Right atrium auricular region (tissue), 2 donors: ENCODE measurements at regions not wholly inside any gene's neighbourhood (a gene's known extent, or its start where the extent isn't known, plus 50 kb on each side); places are given as distances from the start of the nearest gene placed in this dataset.
"Not testable (repeated sequence)": the region's sequence is repeated elsewhere in the genome, so short reads cannot be mapped to it uniquely, and the experiment has no call there.

Source experiments
- DNase-seq: peaks from one replicate; pipeline ENCODE4 v3.0.0-alpha.2; 2019; ENCODE audit warnings: low spot score
- H3K27ac ChIP-seq, 2 donors: fragments of 200-600 bp; sonication (generic); 1 replicate in 1 of 2; 2 replicates in 1 of 2; pipeline ENCODE4 v1.5.1; 2016 to 2019
- H3K27me3 ChIP-seq, 2 donors: fragments of 200-600 bp; sonication (generic); one replicate each; pipeline versions ENCODE4 v1.5.1 to v1.6.0; 2017 to 2019
- H3K36me3 ChIP-seq: fragments of 200-600 bp; sonication (generic); one replicate; pipeline ENCODE4 v1.5.1; 2016
- H3K4me1 ChIP-seq, 2 donors: fragments of 200-600 bp; sonication (generic); one replicate each; pipeline versions ENCODE4 v1.5.1 to v1.6.0; 2017 to 2019
- H3K4me3 ChIP-seq, 2 donors: fragments of 200-600 bp; sonication (generic); 1 replicate in 1 of 2; 2 replicates in 1 of 2; pipeline ENCODE4 v1.5.1; 2017 to 2019; ENCODE audit warnings: mild to moderate bottlenecking in 1 of 2, moderate library complexity in 1 of 2
- H3K9me3 ChIP-seq, 2 donors: fragments of 200-600 bp; sonication (generic); one replicate each; pipeline ENCODE4 v1.5.1; 2019
- TF ChIP-seq, protein P1 (sequence below), 2 donors: fragments of 200-600 bp; sonication (generic); IDR thresholded peaks; one replicate each; pipeline ENCODE4 v1.5.1; 2019; ENCODE audit warnings: antibody characterized with exemption in 2 of 2

DNA sequence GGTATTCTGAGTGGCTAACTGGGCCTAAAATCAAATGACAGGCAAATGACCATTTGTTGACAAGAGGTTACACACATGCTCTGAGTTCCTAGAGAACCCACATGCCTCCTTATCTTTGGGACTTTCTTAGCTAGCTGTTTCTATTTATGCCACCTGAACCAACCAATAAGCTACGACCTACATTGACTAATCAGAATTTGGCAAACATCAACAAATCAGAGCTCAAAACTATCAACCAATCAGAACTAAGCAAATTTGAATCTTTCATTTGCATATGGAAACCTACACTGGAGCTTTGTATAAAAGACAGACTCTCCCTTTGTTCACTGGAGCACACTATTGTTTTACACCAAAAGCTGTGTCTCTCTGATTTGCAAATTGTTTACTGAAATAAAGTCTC, 192.0 kb downstream of the CXXC4 start:
- no peaks in the 10 kb centered on the region for H3K9me3 ChIP-seq
- no peaks in the 10 kb centered on the region for H3K4me1 ChIP-seq
- no peak overlapping the region for H3K27ac ChIP-seq
- DNase-seq, result no peak
- H3K36me3 ChIP-seq, result no peaks in the 10 kb centered on the region
- no peak overlapping the region for H3K4me3 ChIP-seq
- TF ChIP-seq, protein P1, sequence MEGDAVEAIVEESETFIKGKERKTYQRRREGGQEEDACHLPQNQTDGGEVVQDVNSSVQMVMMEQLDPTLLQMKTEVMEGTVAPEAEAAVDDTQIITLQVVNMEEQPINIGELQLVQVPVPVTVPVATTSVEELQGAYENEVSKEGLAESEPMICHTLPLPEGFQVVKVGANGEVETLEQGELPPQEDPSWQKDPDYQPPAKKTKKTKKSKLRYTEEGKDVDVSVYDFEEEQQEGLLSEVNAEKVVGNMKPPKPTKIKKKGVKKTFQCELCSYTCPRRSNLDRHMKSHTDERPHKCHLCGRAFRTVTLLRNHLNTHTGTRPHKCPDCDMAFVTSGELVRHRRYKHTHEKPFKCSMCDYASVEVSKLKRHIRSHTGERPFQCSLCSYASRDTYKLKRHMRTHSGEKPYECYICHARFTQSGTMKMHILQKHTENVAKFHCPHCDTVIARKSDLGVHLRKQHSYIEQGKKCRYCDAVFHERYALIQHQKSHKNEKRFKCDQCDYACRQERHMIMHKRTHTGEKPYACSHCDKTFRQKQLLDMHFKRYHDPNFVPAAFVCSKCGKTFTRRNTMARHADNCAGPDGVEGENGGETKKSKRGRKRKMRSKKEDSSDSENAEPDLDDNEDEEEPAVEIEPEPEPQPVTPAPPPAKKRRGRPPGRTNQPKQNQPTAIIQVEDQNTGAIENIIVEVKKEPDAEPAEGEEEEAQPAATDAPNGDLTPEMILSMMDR (IDR thresholded peaks at IDR 0.05), result no peak
- no peaks in the 10 kb centered on the region for H3K27me3 ChIP-seq

DNA sequence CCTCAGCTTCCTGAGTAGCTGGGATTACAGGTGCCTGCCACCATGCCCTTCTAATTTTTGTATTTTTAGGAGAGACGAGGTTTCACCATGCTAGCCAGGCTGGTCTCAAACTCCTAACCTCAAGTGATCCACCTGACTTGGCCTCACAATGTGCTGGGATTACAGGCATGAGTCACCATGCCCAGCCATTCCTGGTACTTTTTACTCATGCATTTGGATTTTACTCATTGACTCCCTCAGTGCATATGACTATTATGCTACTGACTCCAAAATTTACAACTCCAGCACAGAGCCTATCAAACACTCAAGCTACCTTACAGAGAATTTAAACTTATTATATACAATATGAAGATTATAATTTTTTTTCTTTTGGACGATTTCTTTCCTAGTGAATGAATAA, 199.9 kb downstream of the CXXC4 start:
- H3K9me3 ChIP-seq, result no peaks in the 10 kb centered on the region
- DNase-seq, result no peak
- H3K36me3 ChIP-seq, result no peaks in the 10 kb centered on the region
- H3K4me3 ChIP-seq, result no peak overlapping the region
- H3K27me3 ChIP-seq, result no peaks in the 10 kb centered on the region
- H3K27ac ChIP-seq, result no peak overlapping the region
- H3K4me1 ChIP-seq, result no peaks in the 10 kb centered on the region
- TF ChIP-seq, protein P1 (IDR thresholded peaks at IDR 0.05), result no peak

DNA sequence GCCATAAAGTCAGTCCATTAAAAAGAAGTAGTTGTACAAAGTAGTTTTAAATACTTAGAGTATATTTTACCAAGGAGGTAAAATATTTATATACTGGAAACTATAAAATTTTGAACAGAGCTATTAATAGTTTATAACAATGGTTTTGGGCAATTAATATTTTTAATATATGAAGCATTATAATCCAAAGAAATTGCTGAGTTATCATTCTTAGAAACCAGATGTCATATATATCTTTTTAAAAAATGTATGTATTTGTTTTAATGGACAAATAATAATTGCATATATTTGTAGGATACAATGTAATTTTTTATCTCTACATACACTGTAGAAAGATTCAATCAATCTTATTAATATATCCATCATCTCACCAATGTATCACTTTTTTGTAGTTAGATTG, 207.8 kb downstream of the CXXC4 start:
- Histone ChIP-seq H3K36me3 (no peaks in the 10 kb centered on the region), H3K4me3 (no peak overlapping the region), H3K9me3 (peaks cover 0 to 7% of the 10 kb centered on the region in 2 donors), H3K4me1 (no peaks in the 10 kb centered on the region), H3K27me3 (no peaks in the 10 kb centered on the region), H3K27ac (no peak overlapping the region)
- no peak for DNase-seq
- TF ChIP-seq, protein P1 (IDR thresholded peaks at IDR 0.05), result no peak

DNA sequence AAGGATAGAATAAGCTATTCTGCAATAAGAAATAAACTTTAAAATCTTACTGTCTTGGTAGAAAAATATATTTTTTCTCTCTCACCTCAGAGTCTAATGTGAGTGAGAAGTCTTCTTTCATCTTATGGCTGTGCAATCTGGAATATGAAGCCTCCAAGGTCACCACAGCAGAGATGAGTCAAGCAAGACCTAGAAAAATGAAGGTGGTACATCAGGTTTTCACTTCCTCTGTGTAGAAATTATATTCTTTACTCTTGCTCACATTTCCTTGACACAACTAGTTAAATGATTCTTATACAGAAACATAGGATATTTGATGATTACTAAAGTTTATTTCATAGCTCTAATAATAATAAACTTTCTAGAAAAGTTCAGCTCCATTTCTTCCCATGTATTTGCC, 211.4 kb downstream of the CXXC4 start:
- Histone ChIP-seq H3K27me3 (no peaks in the 10 kb centered on the region), H3K27ac (no peak overlapping the region), H3K9me3 (no peaks in the 10 kb centered on the region), H3K36me3 (no peaks in the 10 kb centered on the region), H3K4me3 (no peak overlapping the region), H3K4me1 (no peaks in the 10 kb centered on the region)
- no peak for DNase-seq
- TF ChIP-seq, protein P1 (IDR thresholded peaks at IDR 0.05), result no peak

DNA sequence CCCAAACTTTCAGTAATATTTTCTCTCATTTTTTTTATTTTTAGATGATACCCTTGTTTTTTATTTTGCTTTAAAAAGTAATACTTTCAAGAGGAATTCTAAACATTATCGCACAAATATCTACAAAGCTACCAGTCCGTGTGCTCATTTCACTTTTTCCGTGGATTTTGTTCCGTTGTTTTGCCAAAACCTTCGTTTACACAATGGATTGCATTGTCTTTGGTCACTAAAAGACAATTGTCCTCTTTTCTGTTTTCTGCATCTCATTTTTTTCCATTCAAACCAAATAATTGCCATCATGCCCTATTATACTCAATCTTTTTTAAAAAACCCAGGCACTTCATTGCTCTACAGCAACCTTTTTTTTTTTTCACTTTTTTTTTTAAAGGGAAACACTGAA, 214.9 kb downstream of the CXXC4 start:
- H3K36me3 ChIP-seq, result no peaks in the 10 kb centered on the region
- H3K9me3 ChIP-seq, result no peaks in the 10 kb centered on the region
- no peak overlapping the region for H3K27ac ChIP-seq
- TF ChIP-seq, protein P1 (IDR thresholded peaks at IDR 0.05), result no peak
- no peak overlapping the region for H3K4me3 ChIP-seq
- no peaks in the 10 kb centered on the region for H3K4me1 ChIP-seq
- no peak for DNase-seq
- H3K27me3 ChIP-seq, result no peaks in the 10 kb centered on the region

DNA sequence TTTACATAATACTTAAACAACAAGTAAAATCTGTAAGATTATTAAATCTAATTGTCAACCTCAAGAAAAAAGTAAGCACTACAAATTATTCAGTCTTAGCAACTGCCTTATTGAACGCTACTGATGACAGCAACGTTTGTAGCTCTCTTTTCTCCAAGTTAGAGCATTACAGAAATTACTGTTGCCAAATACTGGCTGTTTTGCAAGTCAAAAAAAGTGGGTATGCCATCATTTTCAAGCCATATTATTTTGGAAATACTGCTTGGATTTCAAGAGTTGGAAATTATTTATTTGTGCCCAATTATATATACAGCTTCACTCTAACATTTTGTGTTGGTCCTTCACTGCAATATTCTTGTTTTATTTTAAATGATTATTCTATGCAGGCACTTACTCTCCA, 221.7 kb downstream of the CXXC4 start:
- Histone ChIP-seq H3K4me1 (no peaks in the 10 kb centered on the region), H3K27ac (no peak overlapping the region), H3K9me3 (no peaks in the 10 kb centered on the region), H3K27me3 (no peaks in the 10 kb centered on the region), H3K36me3 (no peaks in the 10 kb centered on the region), H3K4me3 (no peak overlapping the region)
- DNase-seq, result no peak
- TF ChIP-seq, protein P1 (IDR thresholded peaks at IDR 0.05), result no peak

DNA sequence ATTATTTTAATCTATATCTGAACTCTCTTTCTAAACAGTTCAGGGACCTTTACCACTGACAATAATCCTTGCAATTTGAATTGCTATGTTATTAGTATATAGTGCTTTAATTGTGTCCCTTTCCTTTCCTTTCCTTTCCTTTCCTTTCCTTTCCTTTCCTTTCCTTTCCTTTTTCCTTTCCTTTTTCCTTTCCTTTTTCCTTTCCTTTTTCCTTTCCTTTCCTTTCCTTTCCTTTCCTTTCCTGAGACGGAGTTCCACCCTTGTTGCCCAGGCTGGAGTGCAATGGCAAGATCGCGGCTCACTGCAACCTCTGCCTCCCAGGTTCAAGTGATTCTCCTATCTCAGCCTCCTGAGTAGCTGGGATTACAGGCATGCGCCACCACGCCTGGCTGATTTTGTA, 225.1 kb downstream of the CXXC4 start:
- not testable (repeated sequence) for H3K27me3 ChIP-seq, H3K4me1 ChIP-seq, H3K27ac ChIP-seq, H3K36me3 ChIP-seq, H3K4me3 ChIP-seq, DNase-seq, H3K9me3 ChIP-seq
